Activated T-helper 1 cell treated with anti-CD3 and anti-CD28 coated beads, Interleukin-12 subunit alpha, Interleukin-12 subunit beta, Interleukin-2, Interleukin-4 antibody, amounts not matched to agents 30 ng/mL and 10 ng/mL and 1 ng/mL, durations not matched to agents 14 hours and 24 hours and 36 hours (primary cell): ENCODE measurements at regions not wholly inside any gene's neighbourhood (a gene's known extent, or its start where the extent isn't known, plus 50 kb on each side); places are given as distances from the start of the nearest gene placed in this dataset.

Source experiments
- DNase-seq: peaks from one replicate; pipeline ENCODE4 v3.0.0; 2021; ENCODE audit warnings: low spot score
- H3K27ac Mint-ChIP-seq: one replicate; pipeline ENCODE4 v1.8.0; 2021; ENCODE audit warnings: mild to moderate bottlenecking, mixed read lengths
- H3K27me3 Mint-ChIP-seq: one replicate; pipeline ENCODE4 v1.8.0; 2022; ENCODE audit warnings: mild to moderate bottlenecking, moderate library complexity, mixed read lengths; ENCODE audit not compliant: insufficient read depth
- H3K36me3 Mint-ChIP-seq: one replicate; pipeline ENCODE4 v1.8.0; 2021; ENCODE audit warnings: low read depth, mixed read lengths
- H3K4me1 Mint-ChIP-seq: one replicate; pipeline ENCODE4 v1.8.0; 2021; ENCODE audit warnings: low read depth, mixed read lengths
- H3K4me3 Mint-ChIP-seq: one replicate; pipeline ENCODE4 v1.8.0; 2021; ENCODE audit warnings: mild to moderate bottlenecking, moderate library complexity, mixed read lengths
- H3K9me3 Mint-ChIP-seq: one replicate; pipeline ENCODE4 v1.8.0; 2021; ENCODE audit warnings: mixed read lengths
- intact Hi-C: fragments of 100-400 bp; cut with micrococcal nuclease; formaldehyde crosslinking; loops from one replicate; pipeline ENCODE4 v1.15.1; 2024

- no peak overlapping the region for H3K27ac Mint-ChIP-seq
- intact Hi-C loops = loop anchor here (1.0 to 5.0 kb wide), 3 partner anchors 39 to 111 kb away; no protein-coding TSS in a partner anchor
Observed at GRCh38 chr5:142433526-142434321, 108.9 kb upstream of the SPRY4 start.

GRCh38 chr5:142432961-142433360 lies 108.1 kb upstream of the SPRY4 start:
- intact Hi-C loops = loop anchor here (1.0 to 5.0 kb wide), 3 partner anchors 39 to 111 kb away; no protein-coding TSS in a partner anchor
- H3K27ac Mint-ChIP-seq = peak overlapping the region; percentile 90
- peak; percentile 56 for DNase-seq
- H3K27me3 Mint-ChIP-seq = no peaks in the 10 kb centered on the region
- H3K4me3 Mint-ChIP-seq = peak overlapping the region; percentile 66
- H3K4me1 Mint-ChIP-seq = peaks cover 36% of the 10 kb centered on the region
- H3K9me3 Mint-ChIP-seq = no peaks in the 10 kb centered on the region
- H3K36me3 Mint-ChIP-seq = no peaks in the 10 kb centered on the region

More at GRCh38 chr5:142433526-142434321, 108.9 kb upstream of the SPRY4 start:
- Mint-ChIP-seq H3K4me3 (no peak overlapping the region), H3K4me1 (peaks cover 43% of the 10 kb centered on the region), H3K36me3 (no peaks in the 10 kb centered on the region), H3K9me3 (no peaks in the 10 kb centered on the region), H3K27me3 (no peaks in the 10 kb centered on the region)
- no peak for DNase-seq

GRCh38 chr5:142432369-142432863 lies 107.6 kb upstream of the SPRY4 start:
- intact Hi-C loops = loop anchor here (5.0 kb wide), 2 partner anchors 40 to 110 kb away; no protein-coding TSS in a partner anchor
- Mint-ChIP-seq H3K9me3 (no peaks in the 10 kb centered on the region), H3K36me3 (no peaks in the 10 kb centered on the region), H3K4me3 (peak overlapping the region; percentile 66), H3K27me3 (no peaks in the 10 kb centered on the region), H3K4me1 (peaks cover 36% of the 10 kb centered on the region), H3K27ac (peak overlapping the region; percentile 90)
- DNase-seq = peak; percentile 19

- Mint-ChIP-seq H3K4me1 (peaks cover 52% of the 10 kb centered on the region), H3K27ac (no peak overlapping the region), H3K4me3 (no peak overlapping the region), H3K9me3 (peaks cover 8% of the 10 kb centered on the region), H3K27me3 (peaks cover 2% of the 10 kb centered on the region), H3K36me3 (no peaks in the 10 kb centered on the region)
- DNase-seq = no peak
- intact Hi-C loops = no loop called here
Observed at GRCh38 chr5:142428773-142429473, 104.1 kb upstream of the SPRY4 start.

- no peak overlapping the region for H3K27ac Mint-ChIP-seq
- intact Hi-C loops = no loop called here
- peaks cover 2% of the 10 kb centered on the region for H3K27me3 Mint-ChIP-seq
- H3K4me1 Mint-ChIP-seq = peaks cover 45% of the 10 kb centered on the region
- H3K36me3 Mint-ChIP-seq = no peaks in the 10 kb centered on the region
- peaks cover 8% of the 10 kb centered on the region for H3K9me3 Mint-ChIP-seq
- DNase-seq = no peak
- no peak overlapping the region for H3K4me3 Mint-ChIP-seq
Observed at GRCh38 chr5:142428036-142428772, 103.4 kb upstream of the SPRY4 start.

GRCh38 chr5:142427529-142427928 lies 102.7 kb upstream of the SPRY4 start:
- DNase-seq = no peak
- H3K36me3 Mint-ChIP-seq = no peaks in the 10 kb centered on the region
- peaks cover 2% of the 10 kb centered on the region for H3K27me3 Mint-ChIP-seq
- intact Hi-C loops = no loop called here
- no peak overlapping the region for H3K27ac Mint-ChIP-seq
- no peak overlapping the region for H3K4me3 Mint-ChIP-seq
- peaks cover 43% of the 10 kb centered on the region for H3K4me1 Mint-ChIP-seq
- H3K9me3 Mint-ChIP-seq = peaks cover 8% of the 10 kb centered on the region

- Mint-ChIP-seq H3K27me3 (peaks cover 2% of the 10 kb centered on the region), H3K36me3 (no peaks in the 10 kb centered on the region), H3K9me3 (peaks cover 8% of the 10 kb centered on the region), H3K4me1 (peaks cover 39% of the 10 kb centered on the region), H3K27ac (no peak overlapping the region), H3K4me3 (no peak overlapping the region)
- no peak for DNase-seq
- intact Hi-C loops = no loop called here
Observed at GRCh38 chr5:142427015-142427364, 102.2 kb upstream of the SPRY4 start.

GRCh38 chr5:142426129-142427014 lies 101.6 kb upstream of the SPRY4 start:
- no peak for DNase-seq
- H3K27ac Mint-ChIP-seq = peak overlapping the region; percentile 19
- H3K4me1 Mint-ChIP-seq = peaks cover 40% of the 10 kb centered on the region
- peaks cover 8% of the 10 kb centered on the region for H3K9me3 Mint-ChIP-seq
- H3K36me3 Mint-ChIP-seq = no peaks in the 10 kb centered on the region
- peaks cover 2% of the 10 kb centered on the region for H3K27me3 Mint-ChIP-seq
- H3K4me3 Mint-ChIP-seq = no peak overlapping the region
- intact Hi-C loops = no loop called here

- H3K4me1 Mint-ChIP-seq = peaks cover 43% of the 10 kb centered on the region
- peaks cover 8% of the 10 kb centered on the region for H3K9me3 Mint-ChIP-seq
- H3K4me3 Mint-ChIP-seq = no peak overlapping the region
- H3K36me3 Mint-ChIP-seq = no peaks in the 10 kb centered on the region
- DNase-seq = no peak
- H3K27ac Mint-ChIP-seq = peak overlapping the region; percentile 12
- H3K27me3 Mint-ChIP-seq = peaks cover 2% of the 10 kb centered on the region
- intact Hi-C loops = no loop called here
Observed at GRCh38 chr5:142425286-142426065, 100.7 kb upstream of the SPRY4 start.

- Mint-ChIP-seq H3K36me3 (no peaks in the 10 kb centered on the region), H3K9me3 (peaks cover 8% of the 10 kb centered on the region), H3K27me3 (peaks cover 2% of the 10 kb centered on the region), H3K27ac (no peak overlapping the region), H3K4me1 (peaks cover 49% of the 10 kb centered on the region), H3K4me3 (no peak overlapping the region)
- intact Hi-C loops = no loop called here
- no peak for DNase-seq
Observed at GRCh38 chr5:142422429-142422828, 97.6 kb upstream of the SPRY4 start.

- Mint-ChIP-seq H3K4me1 (peaks cover 43% of the 10 kb centered on the region), H3K36me3 (no peaks in the 10 kb centered on the region), H3K27ac (no peak overlapping the region), H3K4me3 (peak overlapping the region; percentile 10), H3K9me3 (peaks cover 8% of the 10 kb centered on the region), H3K27me3 (peaks cover 2% of the 10 kb centered on the region)
- intact Hi-C loops = no loop called here
- no peak for DNase-seq
Observed at GRCh38 chr5:142421621-142422397, 97.0 kb upstream of the SPRY4 start.
